K562 (cell line): ENCODE measurements at regions not wholly inside any gene's neighbourhood (a gene's known extent, or its start where the extent isn't known, plus 50 kb on each side); places are given as distances from the start of the nearest gene placed in this dataset.

Experiments
- ATAC-seq: fragments of 200-7000 bp; cut with Tn5 transposase; 3 replicates; pipeline ENCODE4 v1.9.1; 2020; ENCODE audit warnings: moderate library complexity
- BruUV-seq: library from RNA; stranded (reverse); fragments of 400-500 nt; replicated peaks from 2 replicates; lab custom pipeline; 2021; lab: Mats Ljungman, UMichigan
- CTCF ChIA-PET: fragments of 300-600 bp; formaldehyde crosslinking; extraction: SDS; loops from one replicate; lab custom pipeline; 2021; ENCODE audit warnings: low intra/inter-chr PET ratio; lab: Yijun Ruan, JAX
- POLR2A ChIA-PET: fragments of 300-600, 350-650 bp; sonication (Branson Sonifier 250); formaldehyde crosslinking; extraction: SDS; loops from one replicate; lab custom pipeline; 2021; ENCODE audit warnings: antibody characterized with exemption, inconsistent platforms; lab: Yijun Ruan, JAX
- DNase-seq, 4 experiments: peaks; one replicate each; pipeline versions ENCODE4 v3.0.0 to v3.0.0-alpha.2; 2011 to 2018; ENCODE audit warnings: low spot score in 3 of 4, mixed read lengths in 3 of 4; ENCODE audit errors: extremely low read depth in 1 of 4
- FAIRE-seq: peaks from 2 replicates; lab custom pipeline; 2011; peaks lifted over from hg19 to GRCh38; lab: Jason Lieb, UNC
- H2AFZ ChIP-seq: 2 replicates; pipeline ENCODE4 v1.6.0; 2011; ENCODE audit warnings: low read depth, low read length, control low read depth, inconsistent platforms
- H3K27ac ChIP-seq: fragments of 200-600 bp; 3 replicates; pipeline ENCODE4 v1.8.0; 2011; ENCODE audit warnings: low read depth, mild to moderate bottlenecking, control low read depth, inconsistent platforms, low read length, moderate library complexity, mixed read lengths; ENCODE audit errors: extremely low read depth
- H3K27me3 ChIP-seq, 2 experiments: fragments of 300-600 bp in 1 of 2; 2 replicates in 1 of 2; 3 replicates in 1 of 2; pipeline versions ENCODE4 v1.6.0 to v1.8.0; 2011; ENCODE audit warnings: inconsistent platforms in 2 of 2, low read length in 2 of 2, mild to moderate bottlenecking in 1 of 2, mixed read lengths in 1 of 2, moderate library complexity in 1 of 2; ENCODE audit not compliant: control insufficient read depth in 2 of 2, insufficient read depth in 2 of 2
- H3K36me3 ChIP-seq: fragments of 300-600 bp; 3 replicates; pipeline ENCODE4 v1.8.0; 2011; ENCODE audit warnings: mild to moderate bottlenecking, low read length, inconsistent platforms; ENCODE audit not compliant: control insufficient read depth, insufficient read depth
- H3K4me1 ChIP-seq, 2 experiments: fragments of 200-600 bp in 1 of 2; replicated peaks in 1 of 2; 2 replicates in 1 of 2; 3 replicates in 1 of 2; pipeline versions ENCODE4 v1.5.1 to v1.8.0; 2011; ENCODE audit warnings: inconsistent platforms in 2 of 2, low read length in 2 of 2, mild to moderate bottlenecking in 1 of 2, mixed read lengths in 1 of 2, moderate library complexity in 1 of 2; ENCODE audit not compliant: control insufficient read depth in 2 of 2, insufficient read depth in 2 of 2
- H3K4me2 ChIP-seq: 2 replicates; pipeline ENCODE4 v1.6.1; 2011; ENCODE audit warnings: low read length, control low read depth, inconsistent platforms, mixed read lengths; ENCODE audit not compliant: insufficient read depth
- H3K4me3 ChIP-seq: fragments of 200-600 bp; sonication (generic), shearing (Covaris generic); 2 replicates; pipeline ENCODE4 v1.5.1; 2016; ENCODE audit warnings: control low read depth, inconsistent platforms
- H3K79me2 ChIP-seq: fragments of 200-600 bp; 3 replicates; pipeline ENCODE4 v1.8.0; 2011; ENCODE audit warnings: low read length, inconsistent platforms; ENCODE audit not compliant: control insufficient read depth, insufficient read depth
- H3K9ac ChIP-seq, 2 experiments: 2 replicates each; pipeline versions ENCODE4 v1.6.0 to v1.6.1; 2011; ENCODE audit warnings: low read depth in 2 of 2, low read length in 2 of 2, control low read depth in 1 of 2, inconsistent platforms in 1 of 2, mild to moderate bottlenecking in 1 of 2, mixed read lengths in 1 of 2; ENCODE audit not compliant: insufficient read depth in 1 of 2
- H3K9me1 ChIP-seq: one replicate; pipeline ENCODE4 v1.6.0; 2011; ENCODE audit warnings: inconsistent platforms, mild to moderate bottlenecking, low read length, moderate library complexity; ENCODE audit not compliant: control insufficient read depth, insufficient read depth
- H3K9me3 ChIP-seq: replicated peaks from 2 replicates; pipeline ENCODE4 v1.5.1; 2011; ENCODE audit warnings: low read depth, low read length, inconsistent platforms; ENCODE audit not compliant: control insufficient read depth, insufficient read depth
- H4K20me1 ChIP-seq: replicated peaks from 2 replicates; pipeline ENCODE4 v1.6.1; 2011; ENCODE audit warnings: low read length, inconsistent platforms, mixed read lengths; ENCODE audit not compliant: control insufficient read depth, insufficient read depth
- HMG20B ChIP-seq: fragments of 250-450 bp; sonication (Bioruptor Pico); IDR thresholded peaks from 2 replicates; pipeline ENCODE4 v1.5.0; 2021; ENCODE audit warnings: mild to moderate bottlenecking
- PTBP1 ChIP-seq: fragments of 200-400 bp; formaldehyde crosslinking; IDR thresholded peaks from 2 replicates; pipeline ENCODE4 v1.6.1; 2017; ENCODE audit warnings: low read depth, low read length
- PTTG1 ChIP-seq: fragments of 450-650 bp; IDR thresholded peaks from 2 replicates; pipeline ENCODE4 v1.6.1; 2016; ENCODE audit warnings: low read depth, mild to moderate bottlenecking, missing genetic modification characterization, missing compliant biosample characterization
- SAFB2 ChIP-seq: fragments of 200-400 bp; formaldehyde crosslinking; IDR thresholded peaks from 2 replicates; pipeline ENCODE4 v1.6.1; 2018; ENCODE audit warnings: borderline replicate concordance, low read length, low read depth, moderate library complexity; ENCODE audit not compliant: severe bottlenecking
- SMARCE1 ChIP-seq: fragments of 450-650 bp; IDR thresholded peaks from 2 replicates; pipeline ENCODE4 v1.7.1; 2016; ENCODE audit warnings: mild to moderate bottlenecking
- YY1 ChIP-seq, 3 experiments: IDR thresholded peaks; 2 replicates each; pipeline ENCODE4 v1.6.1; 2011; ENCODE audit warnings: low read length in 2 of 3, mild to moderate bottlenecking in 2 of 3, moderate library complexity in 2 of 3, borderline replicate concordance in 1 of 3, control low read depth in 1 of 3, low read depth in 1 of 3; ENCODE audit not compliant: insufficient read depth in 3 of 3, insufficient replicate concordance in 2 of 3, control insufficient read depth in 1 of 3, insufficient read length in 1 of 3; ENCODE audit errors: extremely low read depth in 1 of 3
- WGBS: fragments of 100-300 bp; shearing (Covaris generic); methylation state at CpG from one replicate; pipeline ENCODE4 v1.1.6; 2016; ENCODE audit warnings: low coverage, mixed read lengths; ENCODE audit not compliant: insufficient coverage; ENCODE audit errors: missing lambda C conversion rate; 5-methylcytosine and 5-hydroxymethylcytosine counted together
- in situ Hi-C: fragments of 300-500 bp; cut with MboI; formaldehyde crosslinking; loops from 4 replicates; pipeline ENCODE4 v1.15.0; 2018; ENCODE audit warnings: inconsistent platforms, mixed read lengths
- intact Hi-C: fragments of 100-400 bp; cut with micrococcal nuclease; formaldehyde crosslinking; loops from 2 replicates; pipeline ENCODE4 v1.14.2; 2022
- TF ChIP-seq, protein P1 (sequence below): sonication (generic); formaldehyde crosslinking; IDR thresholded peaks from 2 replicates; pipeline ENCODE4 v1.8.0; 2022; ENCODE audit warnings: missing genetic modification reagents, mild to moderate bottlenecking, borderline replicate concordance
- TF ChIP-seq, protein P2 (sequence below): sonication (generic); formaldehyde crosslinking; IDR thresholded peaks from 2 replicates; pipeline ENCODE4 v1.8.1; 2022; ENCODE audit warnings: missing genetic modification reagents

- no peaks in the 10 kb centered on the region for H3K9me1 ChIP-seq
- CTCF ChIA-PET: no interaction called here
- no peaks in the 10 kb centered on the region for H4K20me1 ChIP-seq
- no peak overlapping the region for H3K9ac ChIP-seq
- H2AFZ ChIP-seq: no peak overlapping the region
- DNase-seq (no peak), ATAC-seq (peak; percentile 29; the same call in 1 of the 3 replicates)
- no peak overlapping the region for H3K4me3 ChIP-seq
- no peaks in the 10 kb centered on the region for H3K79me2 ChIP-seq
- H3K4me2 ChIP-seq: no peak overlapping the region
- in situ Hi-C loops: loop anchor here (25.0 kb wide), 1 partner anchor 634 kb away; no protein-coding TSS in a partner anchor
- no peaks in the 10 kb centered on the region for H3K4me1 ChIP-seq
- H3K27ac ChIP-seq: no peak overlapping the region
- H3K36me3 ChIP-seq: no peaks in the 10 kb centered on the region
- WGBS: 10% methylated on average over 3 of the region's 5 CpGs
- intact Hi-C loops: no loop called here
- H3K27me3 ChIP-seq: no peaks in the 10 kb centered on the region; a peak in 1 of 5 replicates
- TF ChIP-seq, protein P1, sequence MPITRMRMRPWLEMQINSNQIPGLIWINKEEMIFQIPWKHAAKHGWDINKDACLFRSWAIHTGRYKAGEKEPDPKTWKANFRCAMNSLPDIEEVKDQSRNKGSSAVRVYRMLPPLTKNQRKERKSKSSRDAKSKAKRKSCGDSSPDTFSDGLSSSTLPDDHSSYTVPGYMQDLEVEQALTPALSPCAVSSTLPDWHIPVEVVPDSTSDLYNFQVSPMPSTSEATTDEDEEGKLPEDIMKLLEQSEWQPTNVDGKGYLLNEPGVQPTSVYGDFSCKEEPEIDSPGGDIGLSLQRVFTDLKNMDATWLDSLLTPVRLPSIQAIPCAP (CRISPR knock-in tag): no peak
- TF ChIP-seq PTBP1 (no peak), YY1 (IDR thresholded peaks at IDR 0.05; ENCODE audit: borderline replicate concordance in 1 of 3, control insufficient read depth in 1 of 3, extremely low read depth in 1 of 3, insufficient read depth in 3 of 3, insufficient read length in 1 of 3, insufficient replicate concordance in 2 of 3, low read depth in 1 of 3, low read length in 2 of 3) (no peak), SMARCE1 (no peak), SAFB2 (no peak), HMG20B (CRISPR knock-in tag) (no peak), PTTG1 (no peak)
- TF ChIP-seq, protein P2, sequence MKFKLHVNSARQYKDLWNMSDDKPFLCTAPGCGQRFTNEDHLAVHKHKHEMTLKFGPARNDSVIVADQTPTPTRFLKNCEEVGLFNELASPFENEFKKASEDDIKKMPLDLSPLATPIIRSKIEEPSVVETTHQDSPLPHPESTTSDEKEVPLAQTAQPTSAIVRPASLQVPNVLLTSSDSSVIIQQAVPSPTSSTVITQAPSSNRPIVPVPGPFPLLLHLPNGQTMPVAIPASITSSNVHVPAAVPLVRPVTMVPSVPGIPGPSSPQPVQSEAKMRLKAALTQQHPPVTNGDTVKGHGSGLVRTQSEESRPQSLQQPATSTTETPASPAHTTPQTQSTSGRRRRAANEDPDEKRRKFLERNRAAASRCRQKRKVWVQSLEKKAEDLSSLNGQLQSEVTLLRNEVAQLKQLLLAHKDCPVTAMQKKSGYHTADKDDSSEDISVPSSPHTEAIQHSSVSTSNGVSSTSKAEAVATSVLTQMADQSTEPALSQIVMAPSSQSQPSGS (CRISPR knock-in tag): no peak
- TF ChIP-seq, all 486 proteins: peak for 0
- H3K9me3 ChIP-seq: no peaks in the 10 kb centered on the region
- BruUV-seq: no TSS peak
- FAIRE-seq: no peak
- POLR2A ChIA-PET: no interaction called here
Measured at GRCh38 chr9:4371108-4371507, 71.2 kb upstream of the GLIS3 start.
